ENCODE measurements at regions not wholly inside any gene's neighbourhood (a gene's known extent, or its start where the extent isn't known, plus 50 kb on each side); places are given as distances from the start of the nearest gene placed in this dataset.

GRCh38 chr9:75628952-75629351 is 261.5 kb upstream of the PCSK5 start:
- in situ Hi-C loops (cut with HindIII; ENCODE audit: extremely low pct_ligation_motif_present, low pct_unique_long_range_greater_than_20kb) (no loop called here), intact Hi-C loops (cut with micrococcal nuclease; ENCODE audit: unreplicated experiment) (no loop called here)
- CTCF ChIA-PET (ENCODE audit: low intra/inter-chr PET ratio, low total read pairs), result no interaction called here
- Histone ChIP-seq H3K4me2 (ENCODE audit: low read depth, low read length) (no peak overlapping the region), H4K20me1 (ENCODE audit: insufficient read depth, low read length) (no peaks in the 10 kb centered on the region), H2AFZ (ENCODE audit: low read length) (no peak overlapping the region), H3K9me3 (ENCODE audit: low read length) (0 out of 2 replicates have a peak, but pooled peaks cover 4% of the 10 kb centered on the region), H3K9ac (ENCODE audit: insufficient read depth, low read depth, low read length) (no peak overlapping the region), H3K36me3 (replicated peaks in 1 of 2; ENCODE audit: control insufficient read depth in 1 of 2, insufficient read depth in 2 of 2, low read length in 2 of 2) (no peaks in the 10 kb centered on the region), H3K27ac (ENCODE audit: extremely low read length, insufficient read depth, low read length) (no peak overlapping the region), H3K79me2 (ENCODE audit: insufficient read depth, low read length) (no peaks in the 10 kb centered on the region), H3K4me1 (ENCODE audit: insufficient read depth, low read length) (no peaks in the 10 kb centered on the region), H3K27me3 (ENCODE audit: control insufficient read depth in 1 of 2, insufficient read depth in 2 of 2, low read length in 2 of 2) (no peaks in the 10 kb centered on the region), H3K4me3 (replicated peaks in 1 of 3; ENCODE audit: insufficient read depth in 1 of 3, low read depth in 2 of 3, low read length in 3 of 3) (no peak overlapping the region)
- WGBS (ENCODE audit: low lambda C conversion rate), result 5% methylated on average over 3 of the region's 3 CpGs
- no peak for FAIRE-seq
- POLR2A ChIA-PET, result no interaction called here
- ATAC-seq, result no peak
- BruUV-seq (replicated peaks), result no TSS peak
- no peak for DNase-seq (ENCODE audit: low spot score)
- TF ChIP-seq PBX3 (CRISPR knock-in tag; IDR thresholded peaks at IDR 0.05; ENCODE audit: borderline replicate concordance) (no peak), MAFG (CRISPR knock-in tag; IDR thresholded peaks at IDR 0.05) (no peak), ZNF543 (CRISPR knock-in tag; IDR thresholded peaks at IDR 0.05) (no peak), ZNF570 (CRISPR knock-in tag; IDR thresholded peaks at IDR 0.05; ENCODE audit: borderline replicate concordance) (no peak), FOXP4 (CRISPR knock-in tag; IDR thresholded peaks at IDR 0.05) (no peak), MAFK (conservative IDR thresholded peaks at IDR 0.05 in 1 of 2, IDR thresholded peaks at IDR 0.05 in 1 of 2; ENCODE audit: low read length in 2 of 2) (no peak), ELF1 (CRISPR knock-in tag; IDR thresholded peaks at IDR 0.05) (no peak), ZBTB40 (IDR thresholded peaks at IDR 0.05) (no peak), ZBTB40 (CRISPR knock-in tag; IDR thresholded peaks at IDR 0.05) (no peak), ZNF256 (CRISPR knock-in tag; conservative IDR thresholded peaks at IDR 0.05) (no peak)
